IMR-90 (cell line): ENCODE measurements at regions not wholly inside any gene's neighbourhood (a gene's known extent, or its start where the extent isn't known, plus 50 kb on each side); places are given as distances from the start of the nearest gene placed in this dataset.

Experiments used
- ATAC-seq: fragments of 200-7000 bp; cut with Tn5 transposase; 2 replicates; pipeline ENCODE4 v1.9.1; 2020; ENCODE audit warnings: low read depth, mild to moderate bottlenecking, moderate library complexity
- BruUV-seq: library from RNA; stranded (reverse); fragments of 400-500 nt; replicated peaks from 2 replicates; lab custom pipeline; 2021; lab: Mats Ljungman, UMichigan
- CTCF ChIA-PET: fragments of 300-600 bp; formaldehyde crosslinking; extraction: SDS; loops from one replicate; lab custom pipeline; 2021; ENCODE audit warnings: antibody characterized with exemption; lab: Yijun Ruan, JAX
- POLR2A ChIA-PET: fragments of 300-600 bp; sonication (Branson Sonifier 250); formaldehyde crosslinking; loops from one replicate; lab custom pipeline; 2022; ENCODE audit warnings: antibody characterized with exemption; ENCODE audit not compliant: unreplicated experiment; lab: Charles Lee
- DNase-seq: peaks from one replicate; pipeline ENCODE4 v3.0.0; 2013
- H2AFZ ChIP-seq: replicated peaks from 2 replicates; pipeline ENCODE3; 2013; ENCODE audit warnings: low read length, mild to moderate bottlenecking; ENCODE audit not compliant: poor library complexity
- H2AK5ac ChIP-seq: 2 replicates; pipeline ENCODE4 v1.6.1; 2013; ENCODE audit warnings: low read depth, low read length, inconsistent platforms
- H2AK9ac ChIP-seq: replicated peaks from 2 replicates; pipeline ENCODE3; 2013; ENCODE audit warnings: mild to moderate bottlenecking, low read depth, low read length, moderate library complexity; ENCODE audit not compliant: poor library complexity
- H2BK120ac ChIP-seq: 2 replicates; pipeline ENCODE4 v1.6.1; 2013; ENCODE audit warnings: low read depth, low read length, inconsistent platforms
- H2BK15ac ChIP-seq: 3 replicates; pipeline ENCODE4 v1.6.1; 2013; ENCODE audit warnings: low read depth, low read length, inconsistent platforms
- H2BK20ac ChIP-seq: 2 replicates; pipeline ENCODE4 v1.6.1; 2013; ENCODE audit warnings: low read depth, mild to moderate bottlenecking, inconsistent platforms, low read length, moderate library complexity
- H2BK5ac ChIP-seq: 2 replicates; pipeline ENCODE4 v1.6.1; 2013; ENCODE audit warnings: mild to moderate bottlenecking, low read depth, low read length, inconsistent platforms; ENCODE audit not compliant: poor library complexity, severe bottlenecking
- H3K14ac ChIP-seq: replicated peaks from 2 replicates; pipeline ENCODE4 v1.6.1; 2013; ENCODE audit warnings: low read depth, low read length, inconsistent platforms
- H3K18ac ChIP-seq: 2 replicates; pipeline ENCODE4 v1.6.1; 2013; ENCODE audit warnings: low read depth, low read length, control low read depth
- H3K23ac ChIP-seq: 2 replicates; pipeline ENCODE4 v1.6.1; 2013; ENCODE audit warnings: low read depth, low read length, inconsistent platforms
- H3K27ac ChIP-seq: 2 replicates; pipeline ENCODE4 v1.5.1; 2013; ENCODE audit warnings: mild to moderate bottlenecking, control low read depth, low read length; ENCODE audit not compliant: insufficient read depth
- H3K27me3 ChIP-seq: 2 replicates; pipeline ENCODE4 v1.6.1; 2013; ENCODE audit warnings: low read length; ENCODE audit not compliant: control insufficient read depth, insufficient read depth
- H3K36me3 ChIP-seq: 2 replicates; pipeline ENCODE4 v1.6.1; 2013; ENCODE audit warnings: low read length, mixed read lengths; ENCODE audit not compliant: control insufficient read depth, insufficient read depth
- H3K4ac ChIP-seq: 2 replicates; pipeline ENCODE4 v1.6.1; 2013; ENCODE audit warnings: low read depth, low read length, inconsistent platforms
- H3K4me1 ChIP-seq: 2 replicates; pipeline ENCODE4 v1.6.1; 2013; ENCODE audit warnings: low read length, mixed read lengths; ENCODE audit not compliant: control insufficient read depth, insufficient read depth
- H3K4me2 ChIP-seq: 2 replicates; pipeline ENCODE4 v1.6.1; 2013; ENCODE audit warnings: low read depth, mild to moderate bottlenecking, control low read depth, low read length, moderate library complexity
- H3K4me3 ChIP-seq: 2 replicates; pipeline ENCODE4 v1.5.1; 2013; ENCODE audit warnings: low read depth, mild to moderate bottlenecking, control low read depth, low read length, moderate library complexity; ENCODE audit not compliant: insufficient read depth
- H3K56ac ChIP-seq: 2 replicates; pipeline ENCODE4 v1.6.1; 2013; ENCODE audit warnings: low read length, inconsistent platforms; ENCODE audit not compliant: insufficient read depth; ENCODE audit errors: extremely low read depth
- H3K79me1 ChIP-seq, 2 experiments: 2 replicates each; pipeline ENCODE4 v1.6.1; 2013; ENCODE audit warnings: low read length in 2 of 2, inconsistent platforms in 1 of 2, low read depth in 1 of 2
- H3K9ac ChIP-seq: 2 replicates; pipeline ENCODE4 v1.6.1; 2013; ENCODE audit warnings: low read depth, low read length, control low read depth
- H3K9me1 ChIP-seq: 2 replicates; pipeline ENCODE4 v1.6.1; 2013; ENCODE audit warnings: low read length, inconsistent platforms; ENCODE audit not compliant: insufficient read depth
- H3K9me3 ChIP-seq: 2 replicates; pipeline ENCODE4 v1.6.1; 2013; ENCODE audit warnings: low read length; ENCODE audit not compliant: control insufficient read depth, insufficient read depth
- H4K20me1 ChIP-seq: 2 replicates; pipeline ENCODE4 v1.6.1; 2013; ENCODE audit warnings: low read length, inconsistent platforms; ENCODE audit not compliant: insufficient read depth
- H4K5ac ChIP-seq: 2 replicates; pipeline ENCODE4 v1.6.1; 2013; ENCODE audit warnings: mild to moderate bottlenecking, low read depth, low read length, control low read depth
- H4K8ac ChIP-seq, 2 experiments: 2 replicates each; pipeline ENCODE4 v1.6.1; 2013; ENCODE audit warnings: low read depth in 2 of 2, low read length in 2 of 2, control low read depth in 1 of 2, inconsistent platforms in 1 of 2
- H4K91ac ChIP-seq: 2 replicates; pipeline ENCODE4 v1.6.1; 2013; ENCODE audit warnings: low read depth, low read length, inconsistent platforms; ENCODE audit not compliant: insufficient read depth
- BHLHE40 ChIP-seq: fragments of 150-350 bp; IDR thresholded peaks from 2 replicates; pipeline ENCODE4 v1.6.1; 2016; ENCODE audit warnings: mild to moderate bottlenecking, low read depth, low read length
- CEBPB ChIP-seq: IDR thresholded peaks from 2 replicates; pipeline ENCODE4 v1.6.1; 2012; ENCODE audit warnings: low read depth, low read length, improper control_type of control experiment
- CHD1 ChIP-seq: IDR thresholded peaks from 2 replicates; pipeline ENCODE4 v1.6.1; 2012; ENCODE audit warnings: low read depth, low read length, improper control_type of control experiment
- CTCF ChIP-seq: conservative IDR thresholded peaks from 2 replicates; pipeline ENCODE4 v1.5.1; 2012; ENCODE audit warnings: mild to moderate bottlenecking, low read depth, low read length, improper control_type of control experiment
- ELK1 ChIP-seq: fragments of 150-350 bp; IDR thresholded peaks from 2 replicates; pipeline ENCODE4 v1.6.1; 2016; ENCODE audit warnings: low read depth, mild to moderate bottlenecking, low read length, moderate library complexity, borderline replicate concordance
- FOS ChIP-seq: fragments of 150-350 bp; IDR thresholded peaks from 2 replicates; pipeline ENCODE4 v1.6.1; 2016; ENCODE audit warnings: low read depth, low read length
- MAFK ChIP-seq: IDR thresholded peaks from 2 replicates; pipeline ENCODE4 v1.6.1; 2012; ENCODE audit warnings: low read depth, low read length, improper control_type of control experiment
- MAZ ChIP-seq: IDR thresholded peaks from 2 replicates; pipeline ENCODE4 v1.6.1; 2012; ENCODE audit warnings: low read depth, mild to moderate bottlenecking, low read length, improper control_type of control experiment, moderate library complexity, borderline replicate concordance
- NFE2L2 ChIP-seq: fragments of 150-350 bp; IDR thresholded peaks from 2 replicates; pipeline ENCODE4 v1.6.1; 2016; ENCODE audit warnings: low read depth, mild to moderate bottlenecking, low read length
- POLR2A ChIP-seq: IDR thresholded peaks from 2 replicates; pipeline ENCODE4 v1.6.1; 2012; ENCODE audit warnings: mild to moderate bottlenecking, low read depth, low read length
- RAD21 ChIP-seq: IDR thresholded peaks from 2 replicates; pipeline ENCODE4 v1.6.1; 2012; ENCODE audit warnings: low read length, improper control_type of control experiment
- RCOR1 ChIP-seq: IDR thresholded peaks from 2 replicates; pipeline ENCODE4 v1.6.1; 2012; ENCODE audit warnings: mild to moderate bottlenecking, low read length, improper control_type of control experiment; ENCODE audit not compliant: insufficient replicate concordance
- RFX5 ChIP-seq: IDR thresholded peaks from 2 replicates; pipeline ENCODE4 v1.8.0; 2012; ENCODE audit warnings: low read depth, mild to moderate bottlenecking, low read length, moderate library complexity
- SMC3 ChIP-seq: fragments of 150-350 bp; IDR thresholded peaks from 2 replicates; pipeline ENCODE4 v1.6.1; 2016; ENCODE audit warnings: low read depth, mild to moderate bottlenecking, antibody characterized with exemption, low read length, moderate library complexity
- USF2 ChIP-seq: fragments of 150-350 bp; IDR thresholded peaks from 2 replicates; pipeline ENCODE4 v1.6.1; 2017; ENCODE audit warnings: mild to moderate bottlenecking, antibody characterized with exemption, low read length, low read depth
- WGBS, 2 experiments: methylation state at CpG; one replicate each; pipeline versions ENCODE4 v1.1.5 to v1.1.7; 2013; ENCODE audit warnings: missing lambda C conversion rate in 2 of 2; ENCODE audit not compliant: insufficient read length in 1 of 2; ENCODE audit errors: extremely low coverage in 2 of 2; 5-methylcytosine and 5-hydroxymethylcytosine counted together
- dilution Hi-C: fragments of 300-500 bp; cut with HindIII; formaldehyde crosslinking; loops from one replicate; pipeline ENCODE4 v1.14.3; 2018; ENCODE audit warnings: low sequenced_read_pairs; ENCODE audit not compliant: unreplicated experiment
- in situ Hi-C: fragments of 300-500 bp; cut with MboI; formaldehyde crosslinking; loops from 3 replicates; pipeline ENCODE4 v1.14.3; 2019; ENCODE audit warnings: low sequenced_read_pairs, inconsistent platforms, mixed read lengths
- intact Hi-C: fragments of 100-400 bp; cut with micrococcal nuclease; formaldehyde crosslinking; loops from 2 replicates; pipeline ENCODE4 v1.10.0; 2022

- no peak for TF ChIP-seq RAD21
- TF ChIP-seq NFE2L2 = no peak
- no peak for TF ChIP-seq ELK1
- TF ChIP-seq CHD1 = no peak
- TF ChIP-seq CEBPB = no peak
- no peak for TF ChIP-seq SMC3
- TF ChIP-seq RCOR1 = no peak
- no peak for TF ChIP-seq CTCF
- TF ChIP-seq BHLHE40 = no peak
- TF ChIP-seq FOS = no peak
- TF ChIP-seq MAFK = no peak
- no peak for TF ChIP-seq MAZ
- TF ChIP-seq RFX5 = no peak
- TF ChIP-seq POLR2A = no peak
- no peak for TF ChIP-seq USF2
- Histone ChIP-seq H2BK15ac (no peak overlapping the region), H3K56ac (no peak overlapping the region), H3K4me3 (no peak overlapping the region), H3K36me3 (no peaks in the 10 kb centered on the region), H4K5ac (no peak overlapping the region), H3K27me3 (no peaks in the 10 kb centered on the region), H3K4me1 (no peaks in the 10 kb centered on the region), H4K8ac (no peak overlapping the region), H4K20me1 (no peaks in the 10 kb centered on the region), H2BK120ac (no peak overlapping the region), H2AK5ac (no peak overlapping the region), H3K9me3 (no peaks in the 10 kb centered on the region), H3K4me2 (no peak overlapping the region), H3K9me1 (no peaks in the 10 kb centered on the region), H2AK9ac (no peak overlapping the region), H3K9ac (no peak overlapping the region), H3K79me1 (no peaks in the 10 kb centered on the region), H2BK20ac (no peak overlapping the region), H2AFZ (no peak overlapping the region), H3K27ac (no peak overlapping the region), H3K14ac (no peak overlapping the region), H3K23ac (no peak overlapping the region), H2BK5ac (no peak overlapping the region), H4K91ac (no peak overlapping the region), H3K18ac (no peak overlapping the region), H3K4ac (no peak overlapping the region)
- intact Hi-C loops = no loop called here
- ChIA-PET CTCF (no interaction called here), POLR2A (no interaction called here)
- WGBS, 2 experiments = 40% methylated on average over 1 of the region's 3 CpGs; no CpG with 5 or more reads in 1 of the 2 experiments
- in situ Hi-C loops = no loop called here
- ATAC-seq (no peak), DNase-seq (no peak)
- no TSS peak for BruUV-seq
- dilution Hi-C loops = no loop called here
Measured at GRCh38 chr9:19699756-19700155, 89.1 kb downstream of the SLC24A2 start.
